ENCODE measurements at regions not wholly inside any gene's neighbourhood (a gene's known extent, or its start where the extent isn't known, plus 50 kb on each side); places are given as distances from the start of the nearest gene placed in this dataset.

- DNase-seq (ENCODE audit: low read depth in 4 of 4, low spot score in 3 of 4), result no peak
Observed at GRCh38 chr17:62121025-62121730, 56.1 kb upstream of the MED13 start.

GRCh38 chr17:62119373-62119772, 54.3 kb upstream of the MED13 start:
- DNase-seq (ENCODE audit: low read depth in 4 of 4, low spot score in 3 of 4), result no peak

Data from right renal pelvis (tissue), 4 donors.